IMR-90 (cell line): ENCODE measurements at regions not wholly inside any gene's neighbourhood (a gene's known extent, or its start where the extent isn't known, plus 50 kb on each side); places are given as distances from the start of the nearest gene placed in this dataset.

Source experiments
- ATAC-seq: fragments of 200-7000 bp; cut with Tn5 transposase; 2 replicates; pipeline ENCODE4 v1.9.1; 2020; ENCODE audit warnings: low read depth, mild to moderate bottlenecking, moderate library complexity
- BruUV-seq: library from RNA; stranded (reverse); fragments of 400-500 nt; replicated peaks from 2 replicates; lab custom pipeline; 2021; lab: Mats Ljungman, UMichigan
- CTCF ChIA-PET: fragments of 300-600 bp; formaldehyde crosslinking; extraction: SDS; loops from one replicate; lab custom pipeline; 2021; ENCODE audit warnings: antibody characterized with exemption; lab: Yijun Ruan, JAX
- POLR2A ChIA-PET: fragments of 300-600 bp; sonication (Branson Sonifier 250); formaldehyde crosslinking; loops from one replicate; lab custom pipeline; 2022; ENCODE audit warnings: antibody characterized with exemption; ENCODE audit not compliant: unreplicated experiment; lab: Charles Lee
- DNase-seq: peaks from one replicate; pipeline ENCODE4 v3.0.0; 2013
- H2AFZ ChIP-seq: replicated peaks from 2 replicates; pipeline ENCODE3; 2013; ENCODE audit warnings: low read length, mild to moderate bottlenecking; ENCODE audit not compliant: poor library complexity
- H2AK5ac ChIP-seq: 2 replicates; pipeline ENCODE4 v1.6.1; 2013; ENCODE audit warnings: low read depth, low read length, inconsistent platforms
- H2AK9ac ChIP-seq: replicated peaks from 2 replicates; pipeline ENCODE3; 2013; ENCODE audit warnings: mild to moderate bottlenecking, low read depth, low read length, moderate library complexity; ENCODE audit not compliant: poor library complexity
- H2BK120ac ChIP-seq: 2 replicates; pipeline ENCODE4 v1.6.1; 2013; ENCODE audit warnings: low read depth, low read length, inconsistent platforms
- H2BK15ac ChIP-seq: 3 replicates; pipeline ENCODE4 v1.6.1; 2013; ENCODE audit warnings: low read depth, low read length, inconsistent platforms
- H2BK20ac ChIP-seq: 2 replicates; pipeline ENCODE4 v1.6.1; 2013; ENCODE audit warnings: low read depth, mild to moderate bottlenecking, inconsistent platforms, low read length, moderate library complexity
- H2BK5ac ChIP-seq: 2 replicates; pipeline ENCODE4 v1.6.1; 2013; ENCODE audit warnings: mild to moderate bottlenecking, low read depth, low read length, inconsistent platforms; ENCODE audit not compliant: poor library complexity, severe bottlenecking
- H3K14ac ChIP-seq: replicated peaks from 2 replicates; pipeline ENCODE4 v1.6.1; 2013; ENCODE audit warnings: low read depth, low read length, inconsistent platforms
- H3K18ac ChIP-seq: 2 replicates; pipeline ENCODE4 v1.6.1; 2013; ENCODE audit warnings: low read depth, low read length, control low read depth
- H3K23ac ChIP-seq: 2 replicates; pipeline ENCODE4 v1.6.1; 2013; ENCODE audit warnings: low read depth, low read length, inconsistent platforms
- H3K27ac ChIP-seq: 2 replicates; pipeline ENCODE4 v1.5.1; 2013; ENCODE audit warnings: mild to moderate bottlenecking, control low read depth, low read length; ENCODE audit not compliant: insufficient read depth
- H3K27me3 ChIP-seq: 2 replicates; pipeline ENCODE4 v1.6.1; 2013; ENCODE audit warnings: low read length; ENCODE audit not compliant: control insufficient read depth, insufficient read depth
- H3K36me3 ChIP-seq: 2 replicates; pipeline ENCODE4 v1.6.1; 2013; ENCODE audit warnings: low read length, mixed read lengths; ENCODE audit not compliant: control insufficient read depth, insufficient read depth
- H3K4ac ChIP-seq: 2 replicates; pipeline ENCODE4 v1.6.1; 2013; ENCODE audit warnings: low read depth, low read length, inconsistent platforms
- H3K4me1 ChIP-seq: 2 replicates; pipeline ENCODE4 v1.6.1; 2013; ENCODE audit warnings: low read length, mixed read lengths; ENCODE audit not compliant: control insufficient read depth, insufficient read depth
- H3K4me2 ChIP-seq: 2 replicates; pipeline ENCODE4 v1.6.1; 2013; ENCODE audit warnings: low read depth, mild to moderate bottlenecking, control low read depth, low read length, moderate library complexity
- H3K4me3 ChIP-seq: 2 replicates; pipeline ENCODE4 v1.5.1; 2013; ENCODE audit warnings: low read depth, mild to moderate bottlenecking, control low read depth, low read length, moderate library complexity; ENCODE audit not compliant: insufficient read depth
- H3K56ac ChIP-seq: 2 replicates; pipeline ENCODE4 v1.6.1; 2013; ENCODE audit warnings: low read length, inconsistent platforms; ENCODE audit not compliant: insufficient read depth; ENCODE audit errors: extremely low read depth
- H3K79me1 ChIP-seq, 2 experiments: 2 replicates each; pipeline ENCODE4 v1.6.1; 2013; ENCODE audit warnings: low read length in 2 of 2, inconsistent platforms in 1 of 2, low read depth in 1 of 2
- H3K9ac ChIP-seq: 2 replicates; pipeline ENCODE4 v1.6.1; 2013; ENCODE audit warnings: low read depth, low read length, control low read depth
- H3K9me1 ChIP-seq: 2 replicates; pipeline ENCODE4 v1.6.1; 2013; ENCODE audit warnings: low read length, inconsistent platforms; ENCODE audit not compliant: insufficient read depth
- H3K9me3 ChIP-seq: 2 replicates; pipeline ENCODE4 v1.6.1; 2013; ENCODE audit warnings: low read length; ENCODE audit not compliant: control insufficient read depth, insufficient read depth
- H4K20me1 ChIP-seq: 2 replicates; pipeline ENCODE4 v1.6.1; 2013; ENCODE audit warnings: low read length, inconsistent platforms; ENCODE audit not compliant: insufficient read depth
- H4K5ac ChIP-seq: 2 replicates; pipeline ENCODE4 v1.6.1; 2013; ENCODE audit warnings: mild to moderate bottlenecking, low read depth, low read length, control low read depth
- H4K8ac ChIP-seq, 2 experiments: 2 replicates each; pipeline ENCODE4 v1.6.1; 2013; ENCODE audit warnings: low read depth in 2 of 2, low read length in 2 of 2, control low read depth in 1 of 2, inconsistent platforms in 1 of 2
- H4K91ac ChIP-seq: 2 replicates; pipeline ENCODE4 v1.6.1; 2013; ENCODE audit warnings: low read depth, low read length, inconsistent platforms; ENCODE audit not compliant: insufficient read depth
- BHLHE40 ChIP-seq: fragments of 150-350 bp; IDR thresholded peaks from 2 replicates; pipeline ENCODE4 v1.6.1; 2016; ENCODE audit warnings: mild to moderate bottlenecking, low read depth, low read length
- ELK1 ChIP-seq: fragments of 150-350 bp; IDR thresholded peaks from 2 replicates; pipeline ENCODE4 v1.6.1; 2016; ENCODE audit warnings: low read depth, mild to moderate bottlenecking, low read length, moderate library complexity, borderline replicate concordance
- FOS ChIP-seq: fragments of 150-350 bp; IDR thresholded peaks from 2 replicates; pipeline ENCODE4 v1.6.1; 2016; ENCODE audit warnings: low read depth, low read length
- MAFK ChIP-seq: IDR thresholded peaks from 2 replicates; pipeline ENCODE4 v1.6.1; 2012; ENCODE audit warnings: low read depth, low read length, improper control_type of control experiment
- MXI1 ChIP-seq: IDR thresholded peaks from 2 replicates; pipeline ENCODE4 v1.6.1; 2012; ENCODE audit warnings: low read depth, mild to moderate bottlenecking, low read length, moderate library complexity, borderline replicate concordance
- RAD21 ChIP-seq: IDR thresholded peaks from 2 replicates; pipeline ENCODE4 v1.6.1; 2012; ENCODE audit warnings: low read length, improper control_type of control experiment
- RCOR1 ChIP-seq: IDR thresholded peaks from 2 replicates; pipeline ENCODE4 v1.6.1; 2012; ENCODE audit warnings: mild to moderate bottlenecking, low read length, improper control_type of control experiment; ENCODE audit not compliant: insufficient replicate concordance
- RFX5 ChIP-seq: IDR thresholded peaks from 2 replicates; pipeline ENCODE4 v1.8.0; 2012; ENCODE audit warnings: low read depth, mild to moderate bottlenecking, low read length, moderate library complexity
- WGBS, 2 experiments: methylation state at CpG; one replicate each; pipeline versions ENCODE4 v1.1.5 to v1.1.7; 2013; ENCODE audit warnings: missing lambda C conversion rate in 2 of 2; ENCODE audit not compliant: insufficient read length in 1 of 2; ENCODE audit errors: extremely low coverage in 2 of 2; 5-methylcytosine and 5-hydroxymethylcytosine counted together
- dilution Hi-C: fragments of 300-500 bp; cut with HindIII; formaldehyde crosslinking; loops from one replicate; pipeline ENCODE4 v1.14.3; 2018; ENCODE audit warnings: low sequenced_read_pairs; ENCODE audit not compliant: unreplicated experiment
- in situ Hi-C: fragments of 300-500 bp; cut with MboI; formaldehyde crosslinking; loops from 3 replicates; pipeline ENCODE4 v1.14.3; 2019; ENCODE audit warnings: low sequenced_read_pairs, inconsistent platforms, mixed read lengths
- intact Hi-C: fragments of 100-400 bp; cut with micrococcal nuclease; formaldehyde crosslinking; loops from 2 replicates; pipeline ENCODE4 v1.10.0; 2022

DNA sequence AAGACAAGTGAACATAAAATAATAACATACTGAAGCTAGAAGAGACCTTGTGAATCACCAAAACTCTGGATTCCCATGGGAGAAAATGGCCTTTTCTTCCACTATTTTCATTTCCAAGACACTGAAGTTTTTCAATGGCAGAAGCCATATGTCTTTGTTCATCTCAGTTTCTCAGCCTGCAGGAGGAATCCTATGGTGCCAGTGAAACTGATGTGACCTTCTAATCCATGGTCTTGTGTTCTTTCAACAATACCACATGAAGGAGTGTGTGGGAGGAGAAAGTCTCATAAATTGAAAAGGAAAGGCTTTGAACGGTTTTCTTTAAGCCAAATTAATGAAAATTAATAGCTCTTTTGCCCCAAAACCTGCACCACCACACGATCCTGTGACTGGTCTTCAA is 257.3 kb downstream of the EPHA4 start:
- Histone ChIP-seq H2AK9ac (no peak overlapping the region), H3K9me1 (no peaks in the 10 kb centered on the region), H2BK120ac (no peak overlapping the region), H3K27me3 (no peaks in the 10 kb centered on the region), H3K4me1 (no peaks in the 10 kb centered on the region), H3K9me3 (no peaks in the 10 kb centered on the region), H3K27ac (no peak overlapping the region), H4K91ac (no peak overlapping the region), H2BK20ac (no peak overlapping the region), H4K8ac (no peak overlapping the region), H3K4me3 (no peak overlapping the region), H4K20me1 (no peaks in the 10 kb centered on the region), H3K9ac (no peak overlapping the region), H3K56ac (no peak overlapping the region), H3K23ac (no peak overlapping the region), H3K14ac (no peak overlapping the region), H3K4me2 (no peak overlapping the region), H2BK15ac (no peak overlapping the region), H3K79me1 (no peaks in the 10 kb centered on the region), H2AFZ (no peak overlapping the region), H3K36me3 (no peaks in the 10 kb centered on the region), H3K4ac (no peak overlapping the region), H4K5ac (no peak overlapping the region), H3K18ac (no peak overlapping the region), H2AK5ac (no peak overlapping the region), H2BK5ac (no peak overlapping the region)
- ChIA-PET CTCF (no interaction called here), POLR2A (no interaction called here)
- intact Hi-C loops: no loop called here
- dilution Hi-C loops: no loop called here
- WGBS, 2 experiments: no CpG with 5 or more reads among the region's 2 CpGs
- in situ Hi-C loops: no loop called here
- TF ChIP-seq BHLHE40 (no peak), ELK1 (no peak), FOS (no peak), RAD21 (no peak), MAFK (no peak), RFX5 (no peak), RCOR1 (no peak), MXI1 (no peak)
- DNase-seq: no peak
- no TSS peak for BruUV-seq
- ATAC-seq: no peak
